Activated T-cell treated with anti-CD3 and anti-CD28 coated beads, Interleukin-2, amount 50 U/mL, for 24 hours (primary cell): ENCODE measurements at regions not wholly inside any gene's neighbourhood (a gene's known extent, or its start where the extent isn't known, plus 50 kb on each side); places are given as distances from the start of the nearest gene placed in this dataset.
"Not testable (repeated sequence)": the region's sequence is repeated elsewhere in the genome, so short reads cannot be mapped to it uniquely, and the experiment has no call there.

Source experiments
- DNase-seq: peaks from one replicate; pipeline ENCODE4 v3.0.0-alpha.2; 2020
- H3K27ac Mint-ChIP-seq: 2 replicates; pipeline ENCODE4 v1.8.0; 2020; ENCODE audit warnings: mild to moderate bottlenecking, mixed read lengths
- H3K27me3 Mint-ChIP-seq: 2 replicates; pipeline ENCODE4 v1.8.0; 2020; ENCODE audit warnings: mixed read lengths
- H3K36me3 Mint-ChIP-seq: 2 replicates; pipeline ENCODE4 v1.8.0; 2020; ENCODE audit warnings: low read depth, mixed read lengths
- H3K4me1 Mint-ChIP-seq: 2 replicates; pipeline ENCODE4 v1.8.0; 2020; ENCODE audit warnings: low read depth, mixed read lengths
- H3K4me3 Mint-ChIP-seq: 2 replicates; pipeline ENCODE4 v1.8.0; 2020; ENCODE audit warnings: mild to moderate bottlenecking, moderate library complexity, mixed read lengths
- H3K9me3 Mint-ChIP-seq: 2 replicates; pipeline ENCODE4 v1.8.0; 2020; ENCODE audit warnings: mixed read lengths

DNA sequence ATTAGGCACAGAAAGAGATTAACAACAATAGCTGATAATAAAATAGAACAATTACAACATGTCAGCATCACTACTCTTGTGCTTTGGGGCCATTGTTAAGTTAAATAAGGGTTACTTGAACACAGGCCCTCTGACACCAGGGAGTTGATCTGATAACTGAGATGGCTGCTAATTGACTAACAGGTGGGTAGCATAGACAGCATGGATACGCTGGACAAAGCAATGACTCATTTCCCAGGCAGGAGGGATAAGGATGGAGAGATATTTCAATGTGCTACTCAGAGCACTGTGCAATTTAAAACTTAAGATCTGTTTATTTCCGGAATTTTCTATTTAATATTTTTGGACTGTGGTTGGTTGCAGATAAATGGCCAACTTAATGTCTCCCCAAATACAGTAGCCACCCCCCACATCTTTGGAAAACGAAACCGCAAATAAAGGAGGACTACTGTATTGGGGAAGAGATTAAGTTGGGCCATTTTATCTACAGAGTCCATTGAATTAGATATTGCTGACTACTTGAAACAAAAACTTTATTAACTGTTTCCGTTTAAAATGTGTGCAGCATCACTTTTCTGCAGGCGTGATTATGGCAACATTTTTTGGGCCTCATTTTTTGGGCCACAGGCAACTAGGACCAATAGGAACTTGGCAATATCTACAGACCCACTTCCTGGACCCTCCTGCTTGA lies 200.6 kb upstream of the KLF3 start:
- no peak overlapping the region for H3K4me3 Mint-ChIP-seq
- DNase-seq: no peak
- H3K9me3 Mint-ChIP-seq: peaks cover 12% of the 10 kb centered on the region
- H3K36me3 Mint-ChIP-seq: peaks cover 2% of the 10 kb centered on the region
- peaks cover 10% of the 10 kb centered on the region for H3K4me1 Mint-ChIP-seq
- H3K27ac Mint-ChIP-seq: no peak overlapping the region
- H3K27me3 Mint-ChIP-seq: no peaks in the 10 kb centered on the region

DNA sequence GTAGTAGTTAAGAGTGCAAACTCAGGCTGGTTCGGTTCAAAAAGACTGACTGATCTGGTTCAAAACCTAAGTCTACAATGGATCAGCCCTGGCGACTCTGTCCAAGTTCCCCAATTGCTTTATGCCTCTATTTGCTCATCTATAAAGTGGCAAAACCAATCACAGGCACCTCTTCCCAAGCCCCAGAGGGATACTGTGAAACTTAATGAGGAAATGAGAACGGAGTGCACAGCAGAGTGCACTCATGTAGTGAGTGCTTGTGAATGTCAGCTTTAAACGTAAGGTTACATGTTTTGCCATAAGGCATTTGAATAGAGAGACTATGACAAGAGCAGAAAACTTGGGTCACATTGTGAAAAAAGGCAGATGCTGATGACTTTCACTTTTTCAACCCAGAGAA lies 199.7 kb upstream of the KLF3 start:
- Mint-ChIP-seq H3K4me3 (no peak overlapping the region), H3K27ac (no peak overlapping the region), H3K4me1 (peaks cover 10% of the 10 kb centered on the region)

DNA sequence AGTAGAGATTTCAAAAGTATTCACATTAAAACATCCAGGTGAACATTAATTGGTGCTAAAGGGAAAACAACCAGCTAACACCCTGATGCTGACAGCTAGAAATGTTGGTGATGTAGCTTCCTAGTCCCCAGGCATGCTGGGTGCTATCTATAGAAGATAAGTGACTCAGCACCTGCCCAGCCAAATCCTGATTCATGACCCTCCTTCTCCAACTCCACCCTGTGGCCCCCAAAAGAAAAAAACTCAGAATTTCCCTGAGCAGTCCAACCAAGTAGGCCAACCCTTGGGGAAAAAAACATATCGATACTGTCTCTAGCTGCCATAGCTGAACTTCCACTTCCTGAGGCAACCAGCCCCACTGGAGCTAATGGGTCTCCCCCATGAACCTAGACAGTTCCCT lies 197.6 kb upstream of the KLF3 start:
- peaks cover 12% of the 10 kb centered on the region for H3K9me3 Mint-ChIP-seq
- H3K27ac Mint-ChIP-seq: no peak overlapping the region
- H3K4me3 Mint-ChIP-seq: no peak overlapping the region
- H3K4me1 Mint-ChIP-seq: peaks cover 12% of the 10 kb centered on the region
- DNase-seq: no peak
- H3K27me3 Mint-ChIP-seq: no peaks in the 10 kb centered on the region
- H3K36me3 Mint-ChIP-seq: peaks cover 2% of the 10 kb centered on the region

More for the DNA sequence above, 199.7 kb upstream of the KLF3 start:
- H3K27me3 Mint-ChIP-seq: no peaks in the 10 kb centered on the region
- no peak for DNase-seq
- H3K36me3 Mint-ChIP-seq: peaks cover 2% of the 10 kb centered on the region
- peaks cover 12% of the 10 kb centered on the region for H3K9me3 Mint-ChIP-seq

GRCh38 chr4:38467296-38467695 lies 196.7 kb upstream of the KLF3 start:
- Mint-ChIP-seq H3K9me3 (peaks cover 12% of the 10 kb centered on the region), H3K27ac (no peak overlapping the region), H3K4me1 (peaks cover 12% of the 10 kb centered on the region), H3K4me3 (no peak overlapping the region), H3K27me3 (no peaks in the 10 kb centered on the region), H3K36me3 (peaks cover 2% of the 10 kb centered on the region)
- no peak for DNase-seq

GRCh38 chr4:38468339-38468866 lies 195.6 kb upstream of the KLF3 start:
- Mint-ChIP-seq H3K36me3 (peaks cover 2% of the 10 kb centered on the region), H3K4me3 (no peak overlapping the region), H3K9me3 (peaks cover 11% of the 10 kb centered on the region), H3K27me3 (no peaks in the 10 kb centered on the region), H3K4me1 (peaks cover 12% of the 10 kb centered on the region), H3K27ac (no peak overlapping the region)
- no peak for DNase-seq

- H3K36me3 Mint-ChIP-seq: peaks cover 2% of the 10 kb centered on the region
- H3K4me1 Mint-ChIP-seq: peaks cover 9% of the 10 kb centered on the region
- no peak for DNase-seq
- peaks cover 11% of the 10 kb centered on the region for H3K9me3 Mint-ChIP-seq
- H3K27me3 Mint-ChIP-seq: no peaks in the 10 kb centered on the region
- H3K27ac Mint-ChIP-seq: no peak overlapping the region
- H3K4me3 Mint-ChIP-seq: no peak overlapping the region
Observed at GRCh38 chr4:38469410-38469809, 194.6 kb upstream of the KLF3 start.

DNA sequence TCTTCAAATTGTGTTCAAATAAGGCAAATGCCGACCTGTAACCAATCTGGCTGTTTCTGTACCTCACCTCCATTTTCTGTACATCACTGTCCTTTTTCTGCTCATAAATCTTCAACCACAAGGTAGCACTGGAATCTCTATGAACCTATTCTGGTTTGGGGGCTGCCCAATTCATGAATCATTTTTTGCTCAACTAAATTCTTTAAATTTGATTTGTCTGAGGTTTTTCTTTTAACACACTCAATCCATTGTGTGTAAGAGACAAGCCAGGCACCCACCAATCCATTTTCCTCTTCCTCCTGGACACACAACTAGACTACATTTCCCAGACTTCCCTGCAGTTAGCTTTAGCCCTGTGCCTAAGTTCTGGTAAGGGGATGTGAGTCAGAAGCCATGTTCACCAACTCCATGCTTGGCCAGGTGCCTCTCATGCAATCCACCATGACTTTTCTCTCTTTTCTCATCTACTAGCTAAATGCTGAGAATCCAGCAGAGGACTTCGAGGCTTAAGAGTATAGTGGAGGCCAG lies 193.2 kb upstream of the KLF3 start:
- peaks cover 11% of the 10 kb centered on the region for H3K9me3 Mint-ChIP-seq
- DNase-seq: no peak
- H3K4me3 Mint-ChIP-seq: no peak overlapping the region
- peaks cover 2% of the 10 kb centered on the region for H3K36me3 Mint-ChIP-seq
- H3K27ac Mint-ChIP-seq: no peak overlapping the region
- no peaks in the 10 kb centered on the region for H3K27me3 Mint-ChIP-seq
- H3K4me1 Mint-ChIP-seq: peaks cover 2% of the 10 kb centered on the region

GRCh38 chr4:38482696-38483095 lies 181.3 kb upstream of the KLF3 start:
- no peak for DNase-seq
- no peaks in the 10 kb centered on the region for H3K27me3 Mint-ChIP-seq
- H3K27ac Mint-ChIP-seq: no peak overlapping the region
- H3K4me1 Mint-ChIP-seq: peaks cover 14% of the 10 kb centered on the region
- H3K9me3 Mint-ChIP-seq: peaks cover 2% of the 10 kb centered on the region
- no peaks in the 10 kb centered on the region for H3K36me3 Mint-ChIP-seq
- no peak overlapping the region for H3K4me3 Mint-ChIP-seq

DNA sequence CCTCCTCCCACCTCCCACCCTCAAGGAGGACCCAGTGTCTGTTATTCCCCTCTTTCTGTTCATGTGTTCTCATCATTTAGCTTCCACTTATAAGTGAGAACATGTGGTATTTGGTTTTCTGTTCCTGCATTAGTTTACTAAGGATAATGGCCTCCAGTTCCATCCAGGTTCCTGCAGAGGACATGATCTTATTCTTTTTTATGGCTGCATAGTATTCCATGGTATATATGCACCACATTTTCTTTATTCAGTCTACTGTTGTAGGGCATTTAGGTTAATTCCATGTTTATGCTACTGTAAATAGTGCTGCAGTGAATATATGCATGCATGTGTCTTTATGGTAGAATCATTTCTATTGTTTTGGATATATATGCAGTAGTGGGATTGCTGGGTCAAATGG lies 180.4 kb upstream of the KLF3 start:
- H3K27me3 Mint-ChIP-seq, H3K9me3 Mint-ChIP-seq, H3K36me3 Mint-ChIP-seq, DNase-seq, H3K27ac Mint-ChIP-seq, H3K4me3 Mint-ChIP-seq: not testable (repeated sequence)
- H3K4me1 Mint-ChIP-seq: peaks cover 14% of the 10 kb centered on the region

- Mint-ChIP-seq H3K4me1 (peaks cover 34% of the 10 kb centered on the region), H3K27me3 (no peaks in the 10 kb centered on the region), H3K27ac (peak overlapping the region; percentile 49), H3K9me3 (no peaks in the 10 kb centered on the region), H3K36me3 (no peaks in the 10 kb centered on the region), H3K4me3 (no peak overlapping the region)
- DNase-seq: no peak
Observed at GRCh38 chr4:38489011-38489861, 174.8 kb upstream of the KLF3 start.

DNA sequence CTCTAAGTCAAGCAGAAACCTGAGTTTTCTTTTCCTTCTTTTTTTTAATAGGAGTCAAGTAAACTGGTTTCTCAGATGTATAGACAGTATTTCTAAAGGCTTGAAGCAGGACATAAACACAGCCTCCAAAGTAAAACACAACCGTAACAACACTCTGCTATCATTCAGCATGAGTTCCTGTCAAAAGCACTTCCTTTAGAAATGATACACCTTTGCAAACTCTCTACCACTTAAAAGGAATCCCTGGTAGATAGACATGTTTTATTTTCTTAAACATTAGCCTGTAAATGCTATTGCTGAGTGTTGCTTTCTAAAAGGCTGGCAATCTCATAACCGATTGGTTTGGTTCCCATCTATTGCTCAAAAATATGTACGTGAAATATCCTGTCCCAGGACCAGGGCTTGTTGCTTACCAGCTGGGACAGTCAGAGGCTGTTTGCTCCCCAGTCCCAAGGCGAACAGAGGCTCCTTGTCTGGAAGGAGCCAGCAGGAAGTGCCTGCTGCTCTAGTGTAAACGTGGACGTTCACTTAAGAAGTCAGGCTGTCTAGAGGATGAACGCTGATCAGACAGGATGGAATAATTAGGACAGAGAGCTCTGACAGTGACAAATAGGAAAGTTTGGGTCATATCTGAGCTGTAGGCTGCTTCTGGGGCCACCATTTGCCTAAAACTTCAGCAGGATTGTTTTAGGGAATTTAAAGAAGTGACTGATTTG lies 173.9 kb upstream of the KLF3 start:
- H3K27ac Mint-ChIP-seq: peak overlapping the region; percentile 90
- no peaks in the 10 kb centered on the region for H3K9me3 Mint-ChIP-seq
- no peaks in the 10 kb centered on the region for H3K27me3 Mint-ChIP-seq
- H3K4me1 Mint-ChIP-seq: peaks cover 34% of the 10 kb centered on the region
- H3K36me3 Mint-ChIP-seq: no peaks in the 10 kb centered on the region
- peak overlapping the region; percentile 68 for H3K4me3 Mint-ChIP-seq
- no peak for DNase-seq

DNA sequence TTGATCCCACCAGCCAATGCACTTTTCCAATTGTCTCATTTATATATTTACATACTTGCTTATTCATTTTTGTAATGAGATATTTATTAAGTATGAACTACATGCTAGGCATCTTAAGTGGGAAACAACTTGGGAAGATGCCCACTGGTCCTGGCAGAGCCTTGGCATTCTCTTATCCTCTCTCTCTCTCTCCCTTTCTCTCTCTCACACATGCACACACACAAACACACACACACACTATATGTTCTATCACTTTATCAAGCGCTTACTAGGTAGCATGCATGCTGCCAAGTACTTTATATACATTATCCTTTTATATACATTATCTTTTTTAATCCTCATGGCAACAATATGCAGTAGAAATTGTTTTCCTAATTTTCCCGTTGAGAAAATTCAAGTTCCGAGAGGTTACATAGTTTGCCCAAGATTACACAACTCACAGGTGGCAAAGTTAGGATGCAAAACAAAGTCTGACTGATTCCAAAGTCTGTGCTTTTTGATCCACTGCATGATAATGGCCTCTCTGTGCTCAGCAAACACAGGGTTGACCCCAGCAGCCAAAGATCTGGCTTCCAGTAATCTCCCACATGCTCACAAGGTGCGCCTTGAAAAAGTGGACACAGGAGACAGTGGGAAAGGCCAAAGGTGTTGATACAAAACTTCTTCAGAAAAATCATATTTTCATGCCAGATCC lies 173.1 kb upstream of the KLF3 start:
- no peaks in the 10 kb centered on the region for H3K9me3 Mint-ChIP-seq
- no peaks in the 10 kb centered on the region for H3K27me3 Mint-ChIP-seq
- peak overlapping the region; percentile 68 for H3K4me3 Mint-ChIP-seq
- H3K27ac Mint-ChIP-seq: peak overlapping the region; percentile 90
- no peaks in the 10 kb centered on the region for H3K36me3 Mint-ChIP-seq
- no peak for DNase-seq
- H3K4me1 Mint-ChIP-seq: peaks cover 34% of the 10 kb centered on the region

DNA sequence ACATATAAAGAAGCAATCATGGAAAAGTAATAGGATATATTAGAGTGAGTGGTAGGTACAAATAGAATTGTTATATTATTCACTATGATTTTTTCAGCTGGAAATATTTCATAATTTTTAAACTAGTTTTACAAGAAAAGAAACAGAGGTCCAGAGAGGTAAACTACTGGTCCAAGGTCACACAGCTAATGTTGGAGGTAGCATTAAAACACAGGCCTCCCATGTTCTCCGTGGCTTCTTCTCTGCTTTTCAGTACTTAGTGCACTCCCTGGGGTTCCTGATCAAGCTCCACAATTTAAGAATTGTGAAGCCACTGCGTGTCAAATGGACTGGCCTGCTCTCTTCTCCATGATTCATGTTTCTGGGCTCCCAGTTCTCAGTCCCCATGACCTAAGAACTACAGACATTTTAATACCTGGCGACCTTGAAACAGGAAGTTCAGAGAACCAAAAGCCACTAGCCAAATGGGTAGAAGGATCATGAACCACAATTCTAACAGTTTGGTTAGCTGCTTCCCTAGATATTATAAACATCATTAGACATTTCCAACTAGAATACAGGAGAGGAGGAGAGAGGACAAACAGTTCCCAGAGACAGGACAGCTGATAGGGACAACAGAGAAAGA lies 172.0 kb upstream of the KLF3 start:
- H3K27me3 Mint-ChIP-seq: no peaks in the 10 kb centered on the region
- no peak overlapping the region for H3K4me3 Mint-ChIP-seq
- no peak overlapping the region for H3K27ac Mint-ChIP-seq
- peaks cover 34% of the 10 kb centered on the region for H3K4me1 Mint-ChIP-seq
- no peak for DNase-seq
- H3K9me3 Mint-ChIP-seq: no peaks in the 10 kb centered on the region
- no peaks in the 10 kb centered on the region for H3K36me3 Mint-ChIP-seq
